ENCODE measurements at regions not wholly inside any gene's neighbourhood (a gene's known extent, or its start where the extent isn't known, plus 50 kb on each side); places are given as distances from the start of the nearest gene placed in this dataset.

DNA sequence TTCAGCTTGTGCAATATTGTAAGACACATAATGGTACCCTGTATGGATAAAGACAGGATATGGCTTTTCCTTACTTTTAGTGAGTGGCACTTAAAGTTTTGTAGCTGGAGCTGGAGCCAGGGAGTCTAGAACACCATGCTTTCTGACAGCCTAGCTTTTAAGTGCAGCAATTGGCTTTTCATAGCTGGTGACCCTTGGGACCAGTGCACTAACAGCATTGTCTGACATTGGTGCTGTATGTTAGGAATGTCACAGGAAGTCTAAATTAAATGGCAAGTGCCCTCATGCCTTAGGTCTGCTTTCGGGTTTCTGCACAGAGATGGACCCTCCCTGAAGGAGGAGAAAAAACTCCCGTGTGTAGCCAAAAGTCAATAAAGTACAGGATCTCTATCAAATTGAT lies 628.2 kb downstream of the NR2F2 start:
- no TSS peak for BruUV-seq (replicated peaks)

DNA sequence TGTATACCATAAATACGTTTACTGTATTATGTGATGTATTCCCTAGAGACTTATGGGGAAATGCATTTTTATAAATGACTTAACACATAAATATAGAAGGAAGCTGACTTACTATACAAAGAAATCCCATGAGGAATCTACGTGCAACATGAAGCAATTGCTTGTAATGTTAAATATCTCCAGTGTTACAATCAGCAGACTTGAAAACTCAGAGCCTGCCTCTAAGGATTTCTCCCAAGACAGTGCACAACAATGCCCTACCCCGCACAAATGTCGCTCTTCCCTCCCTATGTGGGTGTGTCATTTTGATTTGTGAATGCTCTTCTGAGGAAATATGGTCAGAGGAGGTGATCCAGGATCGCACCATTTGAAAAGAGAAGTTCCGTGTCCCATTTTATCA lies 629.0 kb downstream of the NR2F2 start:
- CTCF ChIA-PET = no interaction called here
- Mint-ChIP-seq H3K27me3 (ENCODE audit: unreplicated experiment) (no peaks in the 10 kb centered on the region), H3K9me3 (ENCODE audit: low read depth, unreplicated experiment) (peaks cover 6% of the 10 kb centered on the region), H3K27ac (ENCODE audit: unreplicated experiment) (no peak overlapping the region), H3K36me3 (ENCODE audit: insufficient read depth, unreplicated experiment) (no peaks in the 10 kb centered on the region), H3K4me3 (ENCODE audit: low read depth, unreplicated experiment) (no peak overlapping the region), H3K4me1 (ENCODE audit: low read depth, unreplicated experiment) (no peaks in the 10 kb centered on the region)
- intact Hi-C loops (cut with micrococcal nuclease; ENCODE audit: unreplicated experiment) = no loop called here
- TF ChIP-seq, protein P1, sequence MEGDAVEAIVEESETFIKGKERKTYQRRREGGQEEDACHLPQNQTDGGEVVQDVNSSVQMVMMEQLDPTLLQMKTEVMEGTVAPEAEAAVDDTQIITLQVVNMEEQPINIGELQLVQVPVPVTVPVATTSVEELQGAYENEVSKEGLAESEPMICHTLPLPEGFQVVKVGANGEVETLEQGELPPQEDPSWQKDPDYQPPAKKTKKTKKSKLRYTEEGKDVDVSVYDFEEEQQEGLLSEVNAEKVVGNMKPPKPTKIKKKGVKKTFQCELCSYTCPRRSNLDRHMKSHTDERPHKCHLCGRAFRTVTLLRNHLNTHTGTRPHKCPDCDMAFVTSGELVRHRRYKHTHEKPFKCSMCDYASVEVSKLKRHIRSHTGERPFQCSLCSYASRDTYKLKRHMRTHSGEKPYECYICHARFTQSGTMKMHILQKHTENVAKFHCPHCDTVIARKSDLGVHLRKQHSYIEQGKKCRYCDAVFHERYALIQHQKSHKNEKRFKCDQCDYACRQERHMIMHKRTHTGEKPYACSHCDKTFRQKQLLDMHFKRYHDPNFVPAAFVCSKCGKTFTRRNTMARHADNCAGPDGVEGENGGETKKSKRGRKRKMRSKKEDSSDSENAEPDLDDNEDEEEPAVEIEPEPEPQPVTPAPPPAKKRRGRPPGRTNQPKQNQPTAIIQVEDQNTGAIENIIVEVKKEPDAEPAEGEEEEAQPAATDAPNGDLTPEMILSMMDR (IDR thresholded peaks at IDR 0.05; ENCODE audit: unreplicated experiment) = no peak
- no TSS peak for BruUV-seq (replicated peaks)
- no peak for DNase-seq

More for the DNA sequence above, 628.2 kb downstream of the NR2F2 start:
- H3K4me1 Mint-ChIP-seq (ENCODE audit: low read depth, unreplicated experiment) = no peaks in the 10 kb centered on the region
- H3K27ac Mint-ChIP-seq (ENCODE audit: unreplicated experiment) = no peak overlapping the region
- H3K27me3 Mint-ChIP-seq (ENCODE audit: unreplicated experiment) = no peaks in the 10 kb centered on the region
- intact Hi-C loops (cut with micrococcal nuclease; ENCODE audit: unreplicated experiment) = no loop called here
- DNase-seq = no peak
- H3K9me3 Mint-ChIP-seq (ENCODE audit: low read depth, unreplicated experiment) = peaks cover 6% of the 10 kb centered on the region
- H3K36me3 Mint-ChIP-seq (ENCODE audit: insufficient read depth, unreplicated experiment) = no peaks in the 10 kb centered on the region
- CTCF ChIA-PET = no interaction called here
- TF ChIP-seq, protein P1 (IDR thresholded peaks at IDR 0.05; ENCODE audit: unreplicated experiment) = no peak
- no peak overlapping the region for H3K4me3 Mint-ChIP-seq (ENCODE audit: low read depth, unreplicated experiment)

DNA sequence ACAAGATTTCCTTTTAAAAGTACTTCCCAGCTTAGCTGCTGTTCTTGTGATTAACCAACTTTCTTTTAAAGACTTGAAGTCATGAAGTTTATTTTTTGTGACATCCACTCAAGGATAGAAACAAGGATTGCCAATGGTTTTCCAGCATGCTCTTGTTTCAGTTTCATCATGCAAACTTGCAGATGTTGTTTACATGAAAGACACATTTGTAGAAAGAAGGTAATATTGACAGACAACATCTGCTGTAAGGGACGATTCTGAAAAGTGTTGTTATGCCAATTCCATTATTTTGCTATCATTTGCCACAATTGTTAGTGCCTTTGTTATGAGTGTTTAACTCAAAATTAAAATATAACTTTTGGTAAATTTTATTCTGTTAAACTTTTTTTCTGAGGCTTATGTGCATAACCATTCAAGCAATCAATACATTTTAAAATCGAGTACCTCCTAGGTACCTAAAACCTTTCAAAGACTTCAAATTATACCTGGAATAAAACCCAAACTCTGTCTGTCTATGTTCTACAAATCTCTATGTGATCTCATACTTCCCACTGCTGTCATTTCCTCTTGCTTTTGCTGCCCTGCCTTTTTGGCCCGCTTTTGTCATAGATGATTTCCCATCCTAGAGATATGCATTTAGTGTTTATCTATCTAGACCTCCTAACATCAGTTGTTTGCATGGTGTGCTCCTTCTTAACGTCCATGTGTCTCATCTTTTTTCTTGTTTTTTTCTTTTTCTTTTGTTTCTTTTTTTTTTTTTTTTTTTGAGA lies 630.4 kb downstream of the NR2F2 start:
- H3K9me3 Mint-ChIP-seq (ENCODE audit: low read depth, unreplicated experiment) = peaks cover 9% of the 10 kb centered on the region
- intact Hi-C loops (cut with micrococcal nuclease; ENCODE audit: unreplicated experiment) = no loop called here
- no peak overlapping the region for H3K4me3 Mint-ChIP-seq (ENCODE audit: low read depth, unreplicated experiment)
- H3K27ac Mint-ChIP-seq (ENCODE audit: unreplicated experiment) = no peak overlapping the region
- no peaks in the 10 kb centered on the region for H3K36me3 Mint-ChIP-seq (ENCODE audit: insufficient read depth, unreplicated experiment)
- TF ChIP-seq, protein P1 (IDR thresholded peaks at IDR 0.05; ENCODE audit: unreplicated experiment) = no peak
- no peaks in the 10 kb centered on the region for H3K4me1 Mint-ChIP-seq (ENCODE audit: low read depth, unreplicated experiment)
- CTCF ChIA-PET = no interaction called here
- no TSS peak for BruUV-seq (replicated peaks)
- no peaks in the 10 kb centered on the region for H3K27me3 Mint-ChIP-seq (ENCODE audit: unreplicated experiment)
- no peak for DNase-seq

DNA sequence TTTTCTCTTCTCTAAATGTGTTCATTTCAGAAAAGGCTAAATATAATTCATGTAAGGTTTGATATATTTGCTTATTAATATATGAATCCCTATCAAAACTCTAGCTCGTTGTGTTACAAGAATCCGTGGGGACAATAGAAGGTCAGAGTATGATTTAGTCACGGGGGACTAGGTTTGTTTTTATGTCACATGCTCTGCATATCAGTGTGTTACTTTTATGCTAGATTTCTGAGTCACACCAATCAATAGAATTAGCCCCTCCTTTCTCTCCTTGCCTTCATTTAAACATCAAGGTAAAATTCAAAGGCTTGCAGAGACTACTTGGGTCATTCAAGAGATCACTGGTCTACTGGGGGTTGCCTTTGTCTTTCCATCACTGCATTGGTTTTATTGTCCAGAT lies 636.1 kb downstream of the NR2F2 start:
- Mint-ChIP-seq H3K4me1 (ENCODE audit: low read depth, unreplicated experiment) (peaks cover 8% of the 10 kb centered on the region), H3K27me3 (ENCODE audit: unreplicated experiment) (no peaks in the 10 kb centered on the region), H3K4me3 (ENCODE audit: low read depth, unreplicated experiment) (no peak overlapping the region), H3K27ac (ENCODE audit: unreplicated experiment) (no peak overlapping the region), H3K9me3 (ENCODE audit: low read depth, unreplicated experiment) (peaks cover 15% of the 10 kb centered on the region), H3K36me3 (ENCODE audit: insufficient read depth, unreplicated experiment) (peaks cover 5% of the 10 kb centered on the region)
- TF ChIP-seq, protein P1 (IDR thresholded peaks at IDR 0.05; ENCODE audit: unreplicated experiment) = no peak
- CTCF ChIA-PET = no interaction called here
- no TSS peak for BruUV-seq (replicated peaks)
- no peak for DNase-seq
- intact Hi-C loops (cut with micrococcal nuclease; ENCODE audit: unreplicated experiment) = no loop called here

Data from Calu3 (cell line).